Natural killer cell (primary cell): ENCODE measurements at regions not wholly inside any gene's neighbourhood (a gene's known extent, or its start where the extent isn't known, plus 50 kb on each side); places are given as distances from the start of the nearest gene placed in this dataset.

Source experiments
- ATAC-seq, 3 donors: fragments of 150-1000 bp in 2 of 3; fragments of 200-7000 bp in 1 of 3; cut with Tn5 transposase; 1 replicate in 1 of 3; 2 replicates in 2 of 3; pipeline ENCODE4 v1.10.0; 2021; ENCODE audit warnings: mild to moderate bottlenecking in 2 of 3, moderate library complexity in 2 of 3
- DNase-seq, 2 donors: peaks; one replicate each; pipeline versions ENCODE4 v3.0.0 to v3.0.0-alpha.2; 2013 to 2021; ENCODE audit warnings: mixed read lengths in 1 of 2
- H3K27ac ChIP-seq: one replicate; pipeline ENCODE4 v1.5.1; 2013; ENCODE audit warnings: mild to moderate bottlenecking, low read length
- H3K27me3 ChIP-seq: one replicate; pipeline ENCODE4 v1.6.1; 2013; ENCODE audit warnings: low read length; ENCODE audit not compliant: control insufficient read depth, insufficient read depth
- H3K36me3 ChIP-seq: one replicate; pipeline ENCODE4 v1.6.1; 2013; ENCODE audit warnings: low read length; ENCODE audit not compliant: control insufficient read depth, insufficient read depth
- H3K4me1 ChIP-seq: one replicate; pipeline ENCODE4 v1.6.1; 2013; ENCODE audit warnings: low read length; ENCODE audit not compliant: control insufficient read depth, insufficient read depth
- H3K4me3 ChIP-seq: one replicate; pipeline ENCODE4 v1.5.1; 2013; ENCODE audit warnings: low read length
- H3K9me3 ChIP-seq: one replicate; pipeline ENCODE4 v1.6.1; 2013; ENCODE audit warnings: low read length; ENCODE audit not compliant: control insufficient read depth, insufficient read depth
- H3K27ac Mint-ChIP-seq, 2 donors: one replicate each; pipeline ENCODE4 v1.8.0; 2022; ENCODE audit warnings: mild to moderate bottlenecking in 2 of 2, mixed read lengths in 2 of 2, moderate library complexity in 1 of 2
- H3K27me3 Mint-ChIP-seq, 2 donors: one replicate each; pipeline ENCODE4 v1.8.0; 2022; ENCODE audit warnings: low read depth in 2 of 2, mixed read lengths in 2 of 2
- H3K36me3 Mint-ChIP-seq: one replicate; pipeline ENCODE4 v1.8.0; 2022; ENCODE audit warnings: mixed read lengths
- H3K4me1 Mint-ChIP-seq, 2 donors: one replicate each; pipeline ENCODE4 v1.8.0; 2022; ENCODE audit warnings: mixed read lengths in 2 of 2
- H3K4me3 Mint-ChIP-seq: one replicate; pipeline ENCODE4 v1.8.0; 2022; ENCODE audit warnings: mild to moderate bottlenecking, moderate library complexity, mixed read lengths
- H3K9me3 Mint-ChIP-seq, 2 donors: one replicate each; pipeline ENCODE4 v1.8.0; 2022; ENCODE audit warnings: mixed read lengths in 2 of 2
- WGBS: methylation state at CpG from one replicate; pipeline ENCODE4 v1.1.7; 2013; ENCODE audit warnings: missing lambda C conversion rate; ENCODE audit not compliant: insufficient coverage; 5-methylcytosine and 5-hydroxymethylcytosine counted together
- intact Hi-C: fragments of 100-400 bp; cut with micrococcal nuclease; formaldehyde crosslinking; loops from one replicate; pipeline ENCODE4 v1.14.2; 2022
- TF ChIP-seq, protein P1 (sequence below): fragments of 200-600 bp; IDR thresholded peaks from one replicate; pipeline ENCODE4 v1.8.0; 2022; ENCODE audit warnings: antibody characterized with exemption

DNA sequence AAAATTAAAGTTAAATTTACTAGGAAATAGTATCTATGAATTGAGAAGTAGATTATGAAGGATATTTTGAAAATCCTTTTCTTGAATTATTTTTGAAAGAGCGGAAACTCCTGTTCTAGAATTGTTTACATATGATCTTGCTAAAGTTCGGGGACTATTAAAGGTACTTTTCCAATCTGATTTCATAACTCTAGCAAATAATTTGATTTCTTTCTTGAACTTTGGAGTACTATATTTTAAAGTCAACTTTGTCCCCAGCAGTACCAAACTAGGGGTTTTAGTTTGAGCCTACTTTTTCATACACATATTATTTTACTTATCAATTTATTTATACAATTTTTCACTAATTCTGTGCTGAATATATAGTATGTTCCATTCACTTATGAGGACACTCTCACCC lies 364.7 kb downstream of the FSIP2 start:
- H3K4me1 Mint-ChIP-seq = no peaks in the 10 kb centered on the region

DNA sequence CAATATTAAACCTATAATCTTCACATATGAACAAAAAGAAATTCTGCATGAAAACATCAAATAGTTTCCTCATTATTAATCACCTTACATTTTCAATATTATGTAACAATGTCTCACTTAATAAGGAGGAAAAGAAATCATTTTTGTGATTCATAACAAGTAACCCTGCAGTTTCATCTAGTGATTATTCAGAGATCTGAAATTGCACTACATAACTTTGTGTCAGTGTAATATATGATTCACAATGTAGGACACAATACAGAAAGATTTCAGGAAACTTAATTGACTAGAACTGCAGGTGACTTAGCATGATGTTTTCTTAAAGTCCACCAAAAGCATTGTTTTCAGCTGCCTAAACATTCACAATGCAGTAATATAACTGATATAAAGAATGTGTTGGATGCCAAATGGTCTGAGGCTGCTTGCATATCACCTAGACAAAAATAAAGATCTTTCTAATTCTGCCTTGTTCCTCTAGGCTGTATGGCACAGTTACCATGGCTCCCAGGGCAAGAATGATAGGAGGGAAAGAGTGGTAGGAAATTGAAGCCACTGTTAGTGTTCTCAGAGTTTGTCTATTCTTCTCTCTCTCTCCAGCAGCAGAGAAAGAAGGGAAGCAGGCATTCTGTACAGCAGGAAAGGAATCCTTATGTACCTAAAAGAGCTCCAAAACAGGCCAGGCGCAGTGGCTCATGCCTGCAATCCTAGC lies 366.6 kb downstream of the FSIP2 start:
- H3K9me3 Mint-ChIP-seq = peaks cover 8 to 12% of the 10 kb centered on the region in 2 donors
- 92% methylated on average over 1 of the region's 1 CpG for WGBS

More for the DNA sequence above, 364.7 kb downstream of the FSIP2 start:
- H3K9me3 ChIP-seq = peaks cover 3% of the 10 kb centered on the region
- intact Hi-C loops = no loop called here
- ATAC-seq = no peak
- no peaks in the 10 kb centered on the region for H3K36me3 ChIP-seq
- TF ChIP-seq, protein P1, sequence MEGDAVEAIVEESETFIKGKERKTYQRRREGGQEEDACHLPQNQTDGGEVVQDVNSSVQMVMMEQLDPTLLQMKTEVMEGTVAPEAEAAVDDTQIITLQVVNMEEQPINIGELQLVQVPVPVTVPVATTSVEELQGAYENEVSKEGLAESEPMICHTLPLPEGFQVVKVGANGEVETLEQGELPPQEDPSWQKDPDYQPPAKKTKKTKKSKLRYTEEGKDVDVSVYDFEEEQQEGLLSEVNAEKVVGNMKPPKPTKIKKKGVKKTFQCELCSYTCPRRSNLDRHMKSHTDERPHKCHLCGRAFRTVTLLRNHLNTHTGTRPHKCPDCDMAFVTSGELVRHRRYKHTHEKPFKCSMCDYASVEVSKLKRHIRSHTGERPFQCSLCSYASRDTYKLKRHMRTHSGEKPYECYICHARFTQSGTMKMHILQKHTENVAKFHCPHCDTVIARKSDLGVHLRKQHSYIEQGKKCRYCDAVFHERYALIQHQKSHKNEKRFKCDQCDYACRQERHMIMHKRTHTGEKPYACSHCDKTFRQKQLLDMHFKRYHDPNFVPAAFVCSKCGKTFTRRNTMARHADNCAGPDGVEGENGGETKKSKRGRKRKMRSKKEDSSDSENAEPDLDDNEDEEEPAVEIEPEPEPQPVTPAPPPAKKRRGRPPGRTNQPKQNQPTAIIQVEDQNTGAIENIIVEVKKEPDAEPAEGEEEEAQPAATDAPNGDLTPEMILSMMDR = no peak
- H3K27ac Mint-ChIP-seq = no peak overlapping the region
- no peak for DNase-seq
- no peaks in the 10 kb centered on the region for H3K27me3 ChIP-seq
- H3K4me3 Mint-ChIP-seq = no peak overlapping the region
- no peak overlapping the region for H3K4me3 ChIP-seq
- H3K27ac ChIP-seq = no peak overlapping the region
- peaks cover 2 to 10% of the 10 kb centered on the region in 2 donors for H3K9me3 Mint-ChIP-seq
- H3K27me3 Mint-ChIP-seq = no peaks in the 10 kb centered on the region
- H3K4me1 ChIP-seq = no peaks in the 10 kb centered on the region
- peaks cover 8% of the 10 kb centered on the region for H3K36me3 Mint-ChIP-seq
- 100% methylated on average over 2 of the region's 2 CpGs for WGBS

DNA sequence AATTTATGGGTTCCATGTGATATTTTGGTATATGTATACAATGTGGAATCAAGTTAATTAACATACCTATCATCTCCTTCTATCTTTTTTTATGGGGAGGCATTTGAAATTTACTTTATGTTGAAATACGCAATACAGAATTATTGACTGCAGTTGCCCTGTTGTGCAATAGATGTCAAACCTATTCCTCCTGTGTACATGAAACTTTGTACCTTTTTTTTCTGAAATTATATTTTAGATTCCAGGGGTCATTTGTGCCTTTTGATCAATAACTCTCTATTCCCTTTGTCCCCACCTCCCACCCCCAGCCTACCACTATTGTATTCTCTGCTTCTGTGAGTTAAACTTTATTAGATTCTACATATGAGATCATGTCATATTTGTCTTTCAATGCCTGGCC lies 369.9 kb downstream of the FSIP2 start:
- Histone ChIP-seq H3K27me3 (no peaks in the 10 kb centered on the region), H3K36me3 (no peaks in the 10 kb centered on the region), H3K27ac (no peak overlapping the region), H3K4me1 (no peaks in the 10 kb centered on the region), H3K9me3 (no peaks in the 10 kb centered on the region), H3K4me3 (no peak overlapping the region)
- ATAC-seq = no peak
- intact Hi-C loops = no loop called here
- WGBS = 100% methylated on average over 1 of the region's 1 CpG
- TF ChIP-seq, protein P1 = no peak
- Mint-ChIP-seq H3K9me3 (peaks cover 14 to 23% of the 10 kb centered on the region in 2 donors), H3K27me3 (no peaks in the 10 kb centered on the region), H3K27ac (no peak overlapping the region), H3K4me3 (no peak overlapping the region), H3K36me3 (peaks cover 21% of the 10 kb centered on the region), H3K4me1 (no peaks in the 10 kb centered on the region)
- DNase-seq = no peak

More for the DNA sequence above, 366.6 kb downstream of the FSIP2 start:
- no peaks in the 10 kb centered on the region for H3K36me3 ChIP-seq
- TF ChIP-seq, protein P1 = no peak
- H3K27ac ChIP-seq = no peak overlapping the region
- Mint-ChIP-seq H3K4me1 (no peaks in the 10 kb centered on the region), H3K27ac (no peak overlapping the region), H3K4me3 (no peak overlapping the region), H3K27me3 (no peaks in the 10 kb centered on the region), H3K36me3 (peaks cover 8% of the 10 kb centered on the region)
- H3K27me3 ChIP-seq = no peaks in the 10 kb centered on the region
- H3K4me3 ChIP-seq = no peak overlapping the region
- intact Hi-C loops = no loop called here
- no peak for DNase-seq
- peaks cover 3% of the 10 kb centered on the region for H3K9me3 ChIP-seq
- H3K4me1 ChIP-seq = no peaks in the 10 kb centered on the region
- ATAC-seq = no peak

DNA sequence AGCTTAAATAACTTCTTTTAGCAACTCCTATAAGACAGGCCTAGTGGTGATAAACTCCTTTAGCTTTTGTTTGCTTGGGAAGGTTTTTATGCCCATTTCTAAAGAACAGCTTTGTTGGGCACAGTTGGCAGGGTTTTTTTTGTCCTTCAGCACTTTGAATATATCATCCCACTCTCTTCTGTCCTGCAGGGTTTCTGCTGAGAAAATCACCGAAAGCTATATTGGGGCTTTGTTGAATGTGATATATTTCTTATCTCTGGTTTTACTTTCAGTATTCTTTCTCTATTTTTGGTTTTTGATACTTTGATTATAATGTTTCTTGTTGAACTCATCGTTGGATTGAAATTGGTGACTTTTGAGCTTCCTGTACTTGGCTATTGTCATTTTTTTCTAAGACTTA lies 372.8 kb upstream of the ZC3H15 start:
- Histone ChIP-seq H3K27me3 (no peaks in the 10 kb centered on the region), H3K27ac (no peak overlapping the region), H3K4me3 (no peak overlapping the region), H3K4me1 (no peaks in the 10 kb centered on the region), H3K36me3 (no peaks in the 10 kb centered on the region), H3K9me3 (peaks cover 15% of the 10 kb centered on the region)
- no peak overlapping the region for H3K4me3 Mint-ChIP-seq
- no CpG with 5 or more reads among the region's 2 CpGs for WGBS
- ATAC-seq = no peak
- TF ChIP-seq, protein P1 = no peak
- no peak for DNase-seq
- H3K27me3 Mint-ChIP-seq = no peaks in the 10 kb centered on the region
- H3K9me3 Mint-ChIP-seq = peaks cover 15 to 21% of the 10 kb centered on the region in 2 donors
- H3K36me3 Mint-ChIP-seq = peaks cover 20% of the 10 kb centered on the region
- H3K4me1 Mint-ChIP-seq = no peaks in the 10 kb centered on the region
- H3K27ac Mint-ChIP-seq = no peak overlapping the region
- intact Hi-C loops = no loop called here
